Brain microvascular endothelial cell (primary cell): ENCODE measurements at regions not wholly inside any gene's neighbourhood (a gene's known extent, or its start where the extent isn't known, plus 50 kb on each side); places are given as distances from the start of the nearest gene placed in this dataset.

Source experiments
- DNase-seq: peaks from one replicate; pipeline ENCODE4 v3.0.0-alpha.2; 2020
- H3K27ac ChIP-seq: fragments of 250-450 bp; sonication (Bioruptor Pico); 2 replicates; pipeline ENCODE4 v1.5.1; 2020; ENCODE audit warnings: mild to moderate bottlenecking, moderate library complexity
- H3K27me3 ChIP-seq: fragments of 250-450 bp; sonication (Bioruptor Pico); replicated peaks from 2 replicates; pipeline ENCODE4 v1.5.1; 2020; ENCODE audit warnings: mild to moderate bottlenecking
- H3K36me3 ChIP-seq: fragments of 250-450 bp; sonication (Bioruptor Pico); replicated peaks from 2 replicates; pipeline ENCODE4 v1.5.1; 2020; ENCODE audit warnings: mild to moderate bottlenecking
- H3K4me3 ChIP-seq: 2 replicates; pipeline ENCODE4 v1.5.1; 2011; ENCODE audit warnings: low read depth, mild to moderate bottlenecking, control low read depth, low read length, moderate library complexity
- in situ Hi-C: cut with HindIII; loops from 2 replicates; pipeline ENCODE4 v1.10.0; 2017; ENCODE audit warnings: low sequenced_read_pairs, low pct_ligation_motif_present
- TF ChIP-seq, protein P1 (sequence below): IDR thresholded peaks from 2 replicates; pipeline ENCODE4 v1.5.1; 2011; ENCODE audit warnings: low read depth, mild to moderate bottlenecking, moderate library complexity, low read length, control low read depth, inconsistent platforms; ENCODE audit errors: missing control alignments

DNA sequence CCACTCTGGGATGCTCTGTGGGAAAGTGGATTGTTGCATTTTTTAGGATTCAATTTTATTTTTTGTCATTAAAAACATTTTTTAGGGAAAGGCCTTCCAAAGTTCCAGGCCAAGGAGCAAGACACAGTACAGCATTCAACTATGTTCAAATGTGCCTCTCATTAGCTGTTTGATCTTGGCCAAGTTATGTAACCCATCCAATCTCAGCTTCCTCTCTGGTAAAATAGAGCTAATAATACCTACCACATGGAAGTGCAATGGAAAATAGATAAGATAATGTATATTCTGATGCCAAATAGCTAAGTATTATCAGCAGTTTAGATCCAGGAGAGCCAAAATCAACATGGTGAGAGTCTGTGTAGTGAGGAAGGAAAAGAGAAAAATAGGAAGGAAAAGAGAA, 220.3 kb upstream of the SESN3 start:
- in situ Hi-C loops = no loop called here
- no peaks in the 10 kb centered on the region for H3K27me3 ChIP-seq
- DNase-seq = no peak
- no peak overlapping the region for H3K4me3 ChIP-seq
- TF ChIP-seq, protein P1, sequence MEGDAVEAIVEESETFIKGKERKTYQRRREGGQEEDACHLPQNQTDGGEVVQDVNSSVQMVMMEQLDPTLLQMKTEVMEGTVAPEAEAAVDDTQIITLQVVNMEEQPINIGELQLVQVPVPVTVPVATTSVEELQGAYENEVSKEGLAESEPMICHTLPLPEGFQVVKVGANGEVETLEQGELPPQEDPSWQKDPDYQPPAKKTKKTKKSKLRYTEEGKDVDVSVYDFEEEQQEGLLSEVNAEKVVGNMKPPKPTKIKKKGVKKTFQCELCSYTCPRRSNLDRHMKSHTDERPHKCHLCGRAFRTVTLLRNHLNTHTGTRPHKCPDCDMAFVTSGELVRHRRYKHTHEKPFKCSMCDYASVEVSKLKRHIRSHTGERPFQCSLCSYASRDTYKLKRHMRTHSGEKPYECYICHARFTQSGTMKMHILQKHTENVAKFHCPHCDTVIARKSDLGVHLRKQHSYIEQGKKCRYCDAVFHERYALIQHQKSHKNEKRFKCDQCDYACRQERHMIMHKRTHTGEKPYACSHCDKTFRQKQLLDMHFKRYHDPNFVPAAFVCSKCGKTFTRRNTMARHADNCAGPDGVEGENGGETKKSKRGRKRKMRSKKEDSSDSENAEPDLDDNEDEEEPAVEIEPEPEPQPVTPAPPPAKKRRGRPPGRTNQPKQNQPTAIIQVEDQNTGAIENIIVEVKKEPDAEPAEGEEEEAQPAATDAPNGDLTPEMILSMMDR = no peak
- peak overlapping the region; percentile 86 for H3K27ac ChIP-seq
- no peaks in the 10 kb centered on the region for H3K36me3 ChIP-seq

DNA sequence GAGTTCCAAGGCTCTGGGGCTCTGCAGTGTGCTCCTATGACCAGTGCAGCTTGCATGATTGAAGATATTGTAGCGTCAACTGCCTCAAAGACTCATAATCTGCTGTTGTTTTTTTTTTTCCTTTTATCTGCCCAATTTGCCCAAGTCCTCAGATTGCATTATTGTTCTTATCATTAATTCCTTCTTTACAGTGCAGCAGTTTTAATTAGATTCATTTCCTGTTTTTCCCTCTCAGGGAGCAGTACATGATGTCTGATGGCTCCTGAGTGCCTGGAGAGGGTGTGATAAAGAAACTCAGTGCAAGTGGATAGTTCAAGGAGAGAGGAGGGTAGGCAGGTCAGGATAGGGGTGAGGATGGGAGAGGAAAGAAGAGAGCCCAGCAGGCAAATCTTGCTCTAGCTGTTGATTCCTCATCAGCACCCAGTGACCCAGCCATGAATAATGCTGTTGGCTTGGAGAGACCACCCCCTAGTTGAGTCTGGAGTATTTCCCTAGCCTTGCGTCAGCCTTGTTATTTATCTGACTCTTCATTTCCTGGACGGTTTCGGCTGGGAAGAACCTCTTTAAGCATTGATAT, 219.6 kb upstream of the SESN3 start:
- TF ChIP-seq, protein P1 = no peak
- peak; percentile 85 for DNase-seq
- no peaks in the 10 kb centered on the region for H3K36me3 ChIP-seq
- no peaks in the 10 kb centered on the region for H3K27me3 ChIP-seq
- no peak overlapping the region for H3K4me3 ChIP-seq
- H3K27ac ChIP-seq = peak overlapping the region; percentile 86
- in situ Hi-C loops = no loop called here

DNA sequence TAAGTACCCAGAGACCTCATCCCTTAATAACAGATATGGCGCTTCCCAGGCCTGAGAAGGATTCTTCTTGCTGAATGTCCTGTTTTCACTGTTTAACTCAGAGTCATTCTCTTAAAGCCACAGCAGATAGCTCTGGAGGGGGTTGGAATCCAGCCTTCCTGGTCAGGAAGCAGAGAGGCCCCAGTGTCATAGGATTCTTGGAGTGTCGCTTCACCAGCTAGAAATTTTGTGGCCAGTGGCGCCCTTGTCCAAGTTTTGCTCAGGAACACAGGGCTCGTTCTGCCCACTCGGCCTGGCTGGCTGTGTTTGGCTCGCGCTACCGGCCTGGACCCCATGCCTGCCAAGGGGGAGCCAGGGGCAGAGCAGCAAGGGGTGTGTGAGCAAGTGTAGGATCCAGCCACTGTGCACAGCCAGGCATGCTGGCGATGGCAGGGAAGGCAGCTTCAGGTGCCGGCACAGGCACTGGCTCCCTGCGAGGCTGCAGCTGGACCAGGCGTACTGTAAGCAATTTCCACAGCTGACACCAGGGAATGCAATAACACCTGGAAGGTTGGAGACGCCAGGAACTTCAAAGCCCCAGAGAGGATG, 214.8 kb upstream of the SESN3 start:
- Histone ChIP-seq H3K27me3 (no peaks in the 10 kb centered on the region), H3K27ac (no peak overlapping the region), H3K4me3 (no peak overlapping the region), H3K36me3 (no peaks in the 10 kb centered on the region)
- DNase-seq = no peak
- TF ChIP-seq, protein P1 = no peak
- in situ Hi-C loops = no loop called here

DNA sequence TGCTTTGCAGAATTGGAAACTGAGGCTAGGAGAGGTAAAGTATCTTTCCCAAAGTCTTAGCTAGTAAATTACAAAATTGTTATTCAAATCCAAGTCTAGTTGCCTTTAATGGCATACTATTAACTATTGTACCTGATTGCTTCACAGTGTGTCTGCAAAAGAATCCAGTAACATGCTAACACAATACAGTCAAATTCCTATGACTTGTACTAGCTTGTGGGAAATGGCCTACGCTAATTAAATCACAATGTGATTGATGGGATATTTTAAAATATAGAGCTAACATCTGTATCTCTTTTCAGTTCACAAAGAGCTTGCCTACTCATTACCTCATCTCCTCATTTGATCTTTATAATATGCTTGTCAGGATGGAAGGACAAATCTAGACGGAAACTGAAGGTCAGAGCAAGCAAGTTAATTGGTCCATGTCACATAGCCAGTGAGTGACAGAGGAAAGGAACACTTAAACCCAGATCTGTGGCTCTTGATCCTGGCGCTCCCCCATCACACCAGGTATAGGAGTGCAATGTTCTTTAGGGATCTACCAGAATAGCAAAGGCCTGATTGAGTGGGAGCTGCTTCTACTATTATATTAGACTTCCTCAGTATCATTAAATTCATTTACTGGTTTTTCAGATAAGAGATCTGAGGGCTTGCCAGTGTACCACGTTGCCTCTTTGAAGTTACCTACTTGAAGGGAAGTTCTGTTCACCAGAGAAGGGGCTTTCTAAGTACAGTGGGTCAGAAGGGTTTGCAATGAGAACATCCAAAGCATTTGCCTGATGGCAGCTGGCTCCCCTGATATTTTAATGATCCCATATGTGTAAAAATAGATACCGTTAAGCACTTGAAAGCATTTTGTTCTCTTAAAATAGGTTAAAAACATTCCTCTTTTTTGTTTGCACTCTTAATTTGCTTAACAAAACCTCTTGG, 213.6 kb upstream of the SESN3 start:
- Histone ChIP-seq H3K27me3 (no peaks in the 10 kb centered on the region), H3K36me3 (no peaks in the 10 kb centered on the region), H3K27ac (no peak overlapping the region), H3K4me3 (no peak overlapping the region)
- in situ Hi-C loops = no loop called here
- TF ChIP-seq, protein P1 = no peak
- DNase-seq = no peak

DNA sequence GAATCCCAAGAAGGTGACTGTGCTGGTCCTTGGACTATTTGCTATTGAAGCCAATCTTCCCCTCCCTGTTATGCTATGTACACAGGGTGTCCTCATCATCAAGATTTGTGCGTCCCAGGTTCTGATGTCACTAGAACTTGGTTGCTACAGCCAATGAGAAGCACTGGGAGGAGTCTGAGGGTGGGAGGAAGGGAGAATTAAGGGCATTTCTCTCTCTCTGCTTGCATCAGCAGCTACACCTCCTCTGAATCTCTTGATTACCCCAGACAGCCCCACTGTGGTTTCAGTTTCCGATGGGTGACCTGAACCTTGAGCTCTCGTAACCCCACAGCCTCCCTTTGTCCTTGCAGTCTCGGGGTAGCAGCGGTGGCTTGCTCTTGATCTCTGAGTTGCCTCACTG, 212.4 kb upstream of the SESN3 start:
- DNase-seq = no peak
- Histone ChIP-seq H3K27me3 (no peaks in the 10 kb centered on the region), H3K4me3 (no peak overlapping the region), H3K36me3 (no peaks in the 10 kb centered on the region), H3K27ac (no peak overlapping the region)
- TF ChIP-seq, protein P1 = no peak
- in situ Hi-C loops = no loop called here
